ENCODE measurements at regions not wholly inside any gene's neighbourhood (a gene's known extent, or its start where the extent isn't known, plus 50 kb on each side); places are given as distances from the start of the nearest gene placed in this dataset.

DNA sequence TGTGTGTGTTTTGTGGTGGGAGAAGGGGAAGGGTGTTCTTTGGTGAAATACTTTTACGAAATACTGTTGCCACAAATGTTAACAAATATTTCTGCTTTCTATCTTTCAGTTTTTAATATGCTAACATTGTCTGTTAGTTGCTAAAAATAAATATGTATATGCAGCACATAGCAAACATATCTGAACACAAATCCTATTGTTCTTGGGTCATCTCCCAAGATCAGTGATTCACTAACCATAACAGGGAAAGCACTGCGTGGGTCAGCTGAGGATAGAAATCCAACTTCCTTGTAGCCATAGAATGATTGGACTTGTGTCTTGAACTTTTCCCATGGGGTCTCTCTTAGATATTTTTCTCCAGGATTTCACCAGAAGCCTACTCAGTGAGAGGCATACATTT lies 250.3 kb upstream of the FAM47A start:
- Histone ChIP-seq H3K36me3 (replicated peaks in 1 of 2; ENCODE audit: control extremely low read depth in 1 of 2, control insufficient read depth in 1 of 2, extremely low read depth in 1 of 2, insufficient read depth in 2 of 2, low read length in 1 of 2) (no peaks in the 10 kb centered on the region), H4K20me1 (ENCODE audit: control insufficient read depth, insufficient read depth, low read length, poor library complexity, severe bottlenecking) (no peaks in the 10 kb centered on the region), H3K4me1 (ENCODE audit: control insufficient read depth in 2 of 2, insufficient read depth in 2 of 2, low read length in 2 of 2) (no peaks in the 10 kb centered on the region), H3K27ac (ENCODE audit: low read length in 2 of 2) (no peak overlapping the region), H3K9me3 (ENCODE audit: control extremely low read depth in 1 of 3, control insufficient read depth in 2 of 3, insufficient read depth in 1 of 3, low read length in 2 of 3) (no peaks in the 10 kb centered on the region), H2AFZ (ENCODE audit: insufficient read depth, low read depth, low read length, poor library complexity, severe bottlenecking) (no peak overlapping the region), H3K27me3 (replicated peaks in 1 of 4; ENCODE audit: control extremely low read depth in 1 of 4, control insufficient read depth in 3 of 4, insufficient read depth in 4 of 4, low read length in 3 of 4) (no peaks in the 10 kb centered on the region), H3K4me2 (replicated peaks; ENCODE audit: low read depth, low read length, poor library complexity, severe bottlenecking) (no peak overlapping the region), H3K9ac (ENCODE audit: low read length) (no peak overlapping the region), H3K4me3 (ENCODE audit: control extremely low read depth in 1 of 5, extremely low read depth in 1 of 5, insufficient read depth in 1 of 5, low read depth in 2 of 5, low read length in 4 of 5) (no peak overlapping the region), H3K79me2 (ENCODE audit: control insufficient read depth, insufficient read depth, low read length) (no peaks in the 10 kb centered on the region)
- Mint-ChIP-seq H3K4me1 (no peaks in the 10 kb centered on the region), H3K4me3 (no peak overlapping the region), H3K27me3 (no peaks in the 10 kb centered on the region), H3K9me3 (ENCODE audit: insufficient read depth) (no peaks in the 10 kb centered on the region), H3K27ac (no peak overlapping the region)
- intact Hi-C loops (cut with micrococcal nuclease) = no loop called here
- ChIA-PET CTCF (no interaction called here), POLR2A (no interaction called here)
- TF ChIP-seq, protein P1, sequence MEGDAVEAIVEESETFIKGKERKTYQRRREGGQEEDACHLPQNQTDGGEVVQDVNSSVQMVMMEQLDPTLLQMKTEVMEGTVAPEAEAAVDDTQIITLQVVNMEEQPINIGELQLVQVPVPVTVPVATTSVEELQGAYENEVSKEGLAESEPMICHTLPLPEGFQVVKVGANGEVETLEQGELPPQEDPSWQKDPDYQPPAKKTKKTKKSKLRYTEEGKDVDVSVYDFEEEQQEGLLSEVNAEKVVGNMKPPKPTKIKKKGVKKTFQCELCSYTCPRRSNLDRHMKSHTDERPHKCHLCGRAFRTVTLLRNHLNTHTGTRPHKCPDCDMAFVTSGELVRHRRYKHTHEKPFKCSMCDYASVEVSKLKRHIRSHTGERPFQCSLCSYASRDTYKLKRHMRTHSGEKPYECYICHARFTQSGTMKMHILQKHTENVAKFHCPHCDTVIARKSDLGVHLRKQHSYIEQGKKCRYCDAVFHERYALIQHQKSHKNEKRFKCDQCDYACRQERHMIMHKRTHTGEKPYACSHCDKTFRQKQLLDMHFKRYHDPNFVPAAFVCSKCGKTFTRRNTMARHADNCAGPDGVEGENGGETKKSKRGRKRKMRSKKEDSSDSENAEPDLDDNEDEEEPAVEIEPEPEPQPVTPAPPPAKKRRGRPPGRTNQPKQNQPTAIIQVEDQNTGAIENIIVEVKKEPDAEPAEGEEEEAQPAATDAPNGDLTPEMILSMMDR (IDR thresholded peaks at IDR 0.05) = no peak
- no peak for TF ChIP-seq EZH2 (IDR thresholded peaks at IDR 0.05; ENCODE audit: borderline replicate concordance, insufficient read depth, low read depth, low read length, poor library complexity, severe bottlenecking)
- no peak for DNase-seq
- no CpG with 5 or more reads among the region's 2 CpGs for WGBS (ENCODE audit: insufficient coverage)
- ATAC-seq (ENCODE audit: low read depth) = no peak

DNA sequence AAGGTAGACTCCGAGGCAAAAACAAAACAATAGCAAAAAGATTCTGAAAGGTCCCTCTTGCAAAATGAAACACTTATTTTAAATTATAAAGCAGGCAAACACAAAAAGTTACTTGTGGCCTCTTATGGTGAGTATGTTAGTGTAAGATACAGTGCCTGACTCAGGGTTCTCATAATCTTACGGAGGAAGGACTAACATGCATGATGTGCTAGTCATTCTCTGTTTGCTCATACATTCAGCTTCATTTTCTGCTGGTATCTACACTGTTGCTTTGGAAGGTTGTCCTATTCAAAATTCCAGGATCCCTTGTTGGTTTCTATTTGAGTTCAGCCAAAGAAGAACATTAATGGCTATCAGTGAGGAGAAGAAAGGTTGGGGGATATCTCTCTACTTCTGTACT lies 249.1 kb upstream of the FAM47A start:
- Histone ChIP-seq H3K4me1 (ENCODE audit: control insufficient read depth in 2 of 2, insufficient read depth in 2 of 2, low read length in 2 of 2) (no peaks in the 10 kb centered on the region), H3K9ac (ENCODE audit: low read length) (no peak overlapping the region), H3K36me3 (replicated peaks in 1 of 2; ENCODE audit: control extremely low read depth in 1 of 2, control insufficient read depth in 1 of 2, extremely low read depth in 1 of 2, insufficient read depth in 2 of 2, low read length in 1 of 2) (no peaks in the 10 kb centered on the region), H3K27ac (ENCODE audit: low read length in 2 of 2) (no peak overlapping the region), H3K4me3 (ENCODE audit: control extremely low read depth in 1 of 5, extremely low read depth in 1 of 5, insufficient read depth in 1 of 5, low read depth in 2 of 5, low read length in 4 of 5) (no peak overlapping the region), H3K9me3 (ENCODE audit: control extremely low read depth in 1 of 3, control insufficient read depth in 2 of 3, insufficient read depth in 1 of 3, low read length in 2 of 3) (no peaks in the 10 kb centered on the region), H2AFZ (ENCODE audit: insufficient read depth, low read depth, low read length, poor library complexity, severe bottlenecking) (no peak overlapping the region), H4K20me1 (ENCODE audit: control insufficient read depth, insufficient read depth, low read length, poor library complexity, severe bottlenecking) (no peaks in the 10 kb centered on the region), H3K4me2 (replicated peaks; ENCODE audit: low read depth, low read length, poor library complexity, severe bottlenecking) (no peak overlapping the region), H3K27me3 (replicated peaks in 1 of 4; ENCODE audit: control extremely low read depth in 1 of 4, control insufficient read depth in 3 of 4, insufficient read depth in 4 of 4, low read length in 3 of 4) (no peaks in the 10 kb centered on the region), H3K79me2 (ENCODE audit: control insufficient read depth, insufficient read depth, low read length) (no peaks in the 10 kb centered on the region)
- intact Hi-C loops (cut with micrococcal nuclease) = no loop called here
- Mint-ChIP-seq H3K27ac (no peak overlapping the region), H3K4me1 (no peaks in the 10 kb centered on the region), H3K4me3 (no peak overlapping the region), H3K27me3 (no peaks in the 10 kb centered on the region), H3K9me3 (ENCODE audit: insufficient read depth) (no peaks in the 10 kb centered on the region)
- POLR2A ChIA-PET = no interaction called here
- CTCF ChIA-PET = no interaction called here
- no CpG with 5 or more reads among the region's 2 CpGs for WGBS (ENCODE audit: insufficient coverage)
- ATAC-seq (ENCODE audit: low read depth) (no peak), DNase-seq (no peak)
- TF ChIP-seq EZH2 (IDR thresholded peaks at IDR 0.05; ENCODE audit: borderline replicate concordance, insufficient read depth, low read depth, low read length, poor library complexity, severe bottlenecking) = no peak
- TF ChIP-seq, protein P1 (IDR thresholded peaks at IDR 0.05) = no peak
